Glomerular endothelial cell (primary cell): ENCODE measurements at regions not wholly inside any gene's neighbourhood (a gene's known extent, or its start where the extent isn't known, plus 50 kb on each side); places are given as distances from the start of the nearest gene placed in this dataset.

Experiments used
- DNase-seq: peaks from one replicate; pipeline ENCODE4 v3.0.0-alpha.2; 2011; ENCODE audit warnings: low read depth, low spot score; ENCODE audit errors: extremely low read depth

DNA sequence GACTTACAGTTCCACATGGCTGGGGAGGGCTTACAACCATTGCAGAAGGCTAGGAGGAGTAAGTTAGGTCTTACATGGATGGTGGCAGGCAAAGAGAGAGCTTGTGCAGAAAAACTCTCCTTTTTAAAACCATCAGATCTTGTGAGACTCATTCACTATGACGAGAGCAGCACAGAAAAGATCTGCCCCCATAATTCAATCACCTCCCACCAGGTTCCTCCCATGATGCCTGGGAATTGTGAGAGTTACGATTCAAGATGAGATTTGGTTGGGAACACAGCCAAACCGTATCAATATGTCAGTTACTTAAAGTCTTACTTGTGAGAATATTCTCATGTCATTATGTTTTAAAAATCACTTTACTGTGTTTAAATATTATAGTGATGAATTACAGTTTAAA is 481.9 kb downstream of the ARL4A start:
- no peak for DNase-seq

DNA sequence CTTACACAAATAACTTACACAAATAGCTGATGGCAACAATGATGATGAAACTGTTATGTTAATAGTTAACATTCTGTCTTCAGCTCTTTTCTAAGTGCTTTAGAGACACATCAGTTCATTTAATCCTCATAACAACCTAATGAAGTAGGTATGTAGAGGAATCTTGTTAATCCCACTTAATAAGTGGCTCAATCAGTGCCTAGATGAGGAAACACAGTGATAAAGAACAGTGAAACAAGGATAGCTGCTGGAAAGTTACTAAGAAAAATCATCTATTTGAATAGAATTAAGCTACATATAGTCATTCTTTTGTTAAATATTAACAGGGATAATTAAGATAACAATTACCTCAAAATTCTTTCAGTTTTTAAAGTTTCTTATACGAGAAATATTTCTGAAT is 487.6 kb downstream of the ARL4A start:
- DNase-seq, result no peak

DNA sequence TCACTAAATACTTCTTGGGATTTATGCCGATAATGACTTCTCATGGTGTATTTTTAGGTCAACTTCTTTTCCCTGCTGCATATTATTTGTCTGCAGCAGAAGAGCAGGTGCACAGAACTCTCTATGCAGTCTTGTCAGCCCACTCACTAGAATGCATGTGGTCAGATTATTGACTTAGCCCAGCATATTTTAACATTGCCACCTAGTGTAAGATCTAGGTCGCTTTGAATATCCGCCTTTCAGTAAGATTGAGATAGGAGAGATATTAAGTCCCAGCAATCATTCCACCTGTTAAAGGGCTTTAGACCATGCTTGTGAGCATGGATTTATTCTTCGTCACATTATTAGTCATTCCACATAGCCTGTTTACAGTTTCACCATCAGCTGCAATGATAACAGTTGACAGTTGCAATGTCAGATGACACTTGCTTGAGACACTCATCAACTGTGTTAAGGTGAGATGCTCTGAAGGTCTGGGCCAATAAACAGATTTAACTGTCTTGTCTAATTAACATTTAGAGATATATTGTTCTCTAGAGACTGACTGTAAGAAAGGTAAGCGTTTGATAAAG is 491.7 kb downstream of the ARL4A start:
- no peak for DNase-seq

DNA sequence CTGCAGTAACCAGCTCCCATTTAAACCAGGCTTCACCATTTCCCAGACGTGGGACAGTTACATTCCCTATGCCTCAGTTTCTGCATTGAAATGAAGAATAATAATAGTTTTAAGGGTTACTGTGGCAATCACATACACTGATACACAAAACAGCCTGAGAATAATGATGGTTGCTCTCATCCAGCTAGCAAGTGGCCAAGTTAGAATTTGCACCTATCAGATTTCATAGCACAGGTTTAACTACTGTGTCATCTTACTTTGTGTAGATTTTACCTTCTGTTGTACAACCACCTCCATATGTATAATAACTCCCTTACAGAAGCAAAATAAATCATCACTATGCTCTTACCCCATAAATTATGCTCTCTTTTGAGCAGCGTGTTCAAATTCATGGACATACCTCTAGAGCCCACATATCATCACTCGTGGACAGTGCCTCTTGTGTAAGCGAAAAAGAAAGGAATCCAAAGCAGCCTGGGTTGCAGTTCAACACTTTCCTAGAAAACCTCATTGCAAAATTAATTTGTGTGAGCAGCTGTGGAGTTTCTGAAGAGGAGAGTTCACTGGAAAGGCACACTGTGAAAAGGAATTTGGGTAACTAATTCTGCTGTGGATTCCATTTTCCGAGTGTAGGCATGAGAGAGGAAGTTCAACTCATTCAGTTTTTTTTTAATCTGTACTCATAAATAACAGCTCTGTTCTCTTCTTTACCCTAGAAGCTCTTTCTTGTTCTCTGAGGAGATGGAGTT is 492.5 kb downstream of the ARL4A start:
- DNase-seq, result no peak

DNA sequence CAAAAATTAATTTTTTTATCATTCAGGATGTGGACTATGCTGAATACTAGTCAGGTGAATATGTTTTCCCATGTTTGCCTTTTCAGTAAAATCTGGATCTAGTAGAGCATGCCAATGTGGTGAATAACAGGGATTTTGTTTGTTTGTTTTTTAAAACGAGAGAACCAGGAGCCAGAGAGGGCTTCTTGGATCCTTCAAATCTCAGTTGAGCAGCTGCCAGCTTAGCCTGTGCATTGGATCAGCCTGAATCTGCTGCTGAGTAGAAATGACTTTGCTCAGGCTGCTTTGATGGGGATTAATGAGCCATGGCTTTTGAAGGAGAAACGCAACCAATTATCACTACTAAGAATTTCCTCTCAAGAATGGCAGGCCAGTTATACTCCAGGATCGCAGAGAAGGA is 493.8 kb downstream of the ARL4A start:
- DNase-seq, result no peak

DNA sequence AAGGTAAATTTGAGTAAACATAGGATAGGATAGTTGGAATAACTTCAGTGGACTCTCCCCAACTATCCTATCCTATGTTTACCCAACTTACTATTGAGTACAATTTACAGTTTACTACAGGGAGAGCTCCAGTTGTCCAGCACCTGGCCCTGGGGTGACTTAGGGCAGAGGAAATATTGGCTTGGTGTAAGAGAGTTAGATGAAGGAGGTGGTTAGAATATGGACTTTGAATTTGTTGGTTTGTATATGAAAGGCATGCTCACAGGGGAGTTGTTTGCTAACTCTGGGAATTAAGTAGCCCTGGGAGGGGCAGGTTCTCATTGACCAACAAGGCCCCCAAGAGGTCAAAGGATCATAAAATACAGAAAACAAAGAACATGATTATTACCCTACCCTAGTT is 497.7 kb downstream of the ARL4A start:
- no peak for DNase-seq

DNA sequence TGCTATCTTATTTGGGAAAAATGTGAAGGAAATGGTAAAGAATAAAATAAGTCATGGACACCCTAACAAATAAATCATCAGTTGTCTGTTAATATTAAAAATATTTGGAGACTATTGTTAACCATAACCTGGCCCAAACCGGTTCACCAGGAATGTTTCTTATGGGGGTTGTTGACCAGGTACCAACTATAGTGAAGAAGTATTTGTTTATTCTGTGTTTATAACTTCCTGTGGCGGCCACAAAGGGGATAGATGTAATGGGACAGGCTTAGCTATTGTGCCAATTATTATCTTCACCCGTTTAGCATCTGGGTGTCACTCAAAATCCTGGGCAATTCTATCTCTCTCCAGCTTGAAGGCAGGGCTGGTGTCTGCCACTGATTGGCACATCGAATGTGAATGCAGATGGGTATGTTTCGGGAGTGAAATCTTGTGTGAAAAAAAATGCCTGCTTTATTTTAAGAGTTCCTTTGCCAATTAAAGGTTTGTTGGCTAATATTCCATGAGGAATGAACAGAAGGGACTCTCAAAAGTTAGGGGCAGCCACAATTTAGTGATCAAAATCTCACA is 500.9 kb downstream of the ARL4A start:
- no peak for DNase-seq

DNA sequence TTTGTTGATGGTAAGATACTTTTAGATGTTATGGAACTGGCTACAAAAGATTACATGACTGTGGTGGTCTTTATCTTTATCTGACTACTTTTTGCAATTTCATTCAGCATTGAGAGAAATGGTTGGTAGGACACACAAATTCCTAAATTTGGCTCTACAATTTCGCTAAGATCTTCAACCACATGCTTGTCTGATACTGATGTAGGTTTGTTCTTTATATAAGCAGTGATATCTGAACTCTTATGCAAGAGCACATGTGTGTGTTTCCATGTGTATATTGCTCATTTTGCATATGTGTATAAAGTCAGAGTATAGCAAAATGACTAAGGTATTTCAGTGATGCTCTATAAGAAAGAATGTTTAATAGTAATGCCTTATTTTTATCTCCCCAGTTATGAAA is 501.5 kb downstream of the ARL4A start:
- no peak for DNase-seq

DNA sequence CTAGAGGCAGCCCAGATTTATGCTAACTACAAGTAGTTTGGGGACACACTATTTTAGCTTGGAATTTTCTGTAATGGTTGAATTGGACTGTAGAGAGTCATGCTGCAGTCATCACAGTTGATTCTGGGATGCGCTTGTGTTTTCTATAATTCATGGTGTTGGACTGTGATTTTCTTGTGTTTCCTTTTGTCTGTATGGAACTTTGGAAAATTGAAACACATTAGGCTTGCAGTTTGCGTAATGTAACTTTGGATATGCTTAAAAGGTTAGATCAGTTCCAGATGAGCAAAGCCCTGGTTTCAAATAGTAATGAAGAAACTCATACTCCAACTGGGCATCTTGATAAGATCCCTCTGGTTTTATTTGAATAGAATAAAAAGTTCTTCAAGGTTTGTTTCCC is 502.2 kb downstream of the ARL4A start:
- DNase-seq, result no peak

DNA sequence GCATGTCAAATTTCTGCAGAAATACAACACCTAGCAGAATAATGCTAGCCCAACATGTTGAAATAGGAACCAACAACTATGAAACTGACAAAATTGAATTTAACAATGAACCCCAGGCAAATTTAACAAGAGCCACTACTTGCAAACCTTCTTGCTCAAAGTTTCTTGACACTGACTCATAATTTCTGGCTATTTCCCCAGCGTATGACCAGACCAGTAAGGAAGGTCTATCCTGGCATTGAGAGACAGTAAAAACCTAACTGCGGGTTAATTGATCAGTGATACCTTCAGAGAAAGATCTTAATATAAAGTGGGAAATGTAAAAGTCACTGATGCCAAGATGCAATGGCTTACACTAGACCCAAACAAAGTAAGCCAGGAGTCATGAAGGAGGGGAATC is 510.1 kb downstream of the ARL4A start:
- no peak for DNase-seq

DNA sequence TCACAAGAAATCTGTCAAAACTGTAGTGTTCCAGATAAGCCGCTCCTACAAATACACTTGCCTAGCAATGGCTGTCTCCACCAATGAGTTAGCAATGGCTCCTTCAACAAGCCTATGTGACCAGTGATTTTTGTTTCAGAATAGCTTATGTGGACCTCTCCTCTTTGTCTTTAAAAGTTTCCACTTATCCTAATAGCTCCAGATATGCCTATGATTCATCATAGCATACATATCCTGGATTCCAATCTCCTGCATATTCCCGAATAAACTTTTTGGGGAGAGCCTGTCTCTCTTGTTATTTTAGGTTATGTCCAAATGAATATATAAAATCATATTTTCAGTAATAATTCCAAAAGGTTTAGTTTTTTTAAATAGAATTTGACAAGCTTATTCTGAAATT is 510.6 kb downstream of the ARL4A start:
- DNase-seq, result no peak

DNA sequence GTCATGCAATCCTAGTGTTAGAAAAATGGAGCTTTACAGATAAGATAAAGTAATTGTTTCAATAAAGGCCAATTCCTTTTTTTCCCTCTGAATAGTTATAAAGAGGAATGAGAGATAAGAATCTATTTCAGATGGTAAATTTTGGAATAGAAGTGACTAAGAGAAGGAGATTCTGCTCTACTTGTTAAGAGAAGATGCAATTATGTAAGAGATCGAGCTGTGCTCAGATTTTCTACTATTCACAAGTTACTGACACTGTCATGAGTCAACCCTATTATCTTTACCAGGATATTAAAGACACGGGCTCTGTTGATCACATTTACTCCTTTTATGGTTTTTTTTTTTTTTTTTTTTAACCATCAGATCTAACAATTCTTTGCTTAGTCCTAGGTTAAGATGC is 511.3 kb downstream of the ARL4A start:
- no peak for DNase-seq

DNA sequence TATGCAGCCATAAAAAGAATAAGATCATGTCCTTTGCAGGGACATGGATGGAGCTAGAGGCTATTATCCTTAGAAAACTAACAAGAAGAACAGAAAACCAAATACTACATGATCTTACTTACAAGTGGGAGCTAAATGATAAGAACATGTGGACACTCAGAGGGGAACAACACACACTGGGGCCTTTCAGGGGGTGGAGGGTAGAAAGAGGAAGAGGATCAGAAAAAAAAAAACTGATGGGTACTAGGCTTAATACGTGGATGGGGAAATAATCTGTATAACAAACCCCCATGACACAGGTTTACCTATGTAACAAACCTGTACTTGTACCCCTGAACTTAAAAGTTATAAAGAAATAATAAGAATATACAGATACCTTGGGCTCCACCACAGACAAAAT is 514.2 kb downstream of the ARL4A start:
- no peak for DNase-seq

DNA sequence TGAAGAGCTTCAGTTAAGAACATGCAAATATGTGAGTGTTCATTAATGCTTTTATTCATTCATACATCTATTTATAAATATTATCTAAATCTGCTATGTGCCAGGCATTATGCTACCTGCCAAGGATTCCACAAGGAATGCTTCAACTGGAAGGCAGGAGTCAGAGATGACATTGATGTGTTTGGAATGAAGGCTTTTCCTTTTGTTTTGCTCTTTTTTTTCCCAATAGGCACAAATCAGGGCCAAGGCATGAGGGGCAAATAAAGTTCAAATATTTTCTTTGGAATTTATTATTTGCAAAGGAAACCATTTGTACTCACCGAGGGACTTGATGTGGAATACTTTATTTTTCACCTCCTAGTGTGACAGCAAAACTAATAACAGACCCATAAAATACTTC is 530.3 kb downstream of the ARL4A start:
- no peak for DNase-seq

DNA sequence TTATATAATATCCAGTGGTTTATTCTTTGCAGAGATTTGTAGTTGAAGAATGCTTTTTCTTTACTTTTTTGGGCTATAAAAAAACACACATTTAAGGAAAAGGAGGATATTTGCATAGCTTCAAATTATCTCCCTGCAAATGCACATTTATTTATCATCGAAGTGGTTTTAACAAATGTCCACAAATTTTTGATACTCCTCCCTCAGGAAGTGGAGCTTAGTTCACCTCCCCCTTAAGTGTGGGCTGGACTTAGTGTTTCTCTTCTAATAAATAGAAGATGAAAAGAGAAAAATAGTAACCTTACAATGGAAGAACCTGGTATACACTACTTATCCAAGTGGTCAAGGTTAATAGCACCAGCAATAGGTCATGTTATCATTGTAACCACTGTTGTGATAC is 537.6 kb downstream of the ARL4A start:
- no peak for DNase-seq

DNA sequence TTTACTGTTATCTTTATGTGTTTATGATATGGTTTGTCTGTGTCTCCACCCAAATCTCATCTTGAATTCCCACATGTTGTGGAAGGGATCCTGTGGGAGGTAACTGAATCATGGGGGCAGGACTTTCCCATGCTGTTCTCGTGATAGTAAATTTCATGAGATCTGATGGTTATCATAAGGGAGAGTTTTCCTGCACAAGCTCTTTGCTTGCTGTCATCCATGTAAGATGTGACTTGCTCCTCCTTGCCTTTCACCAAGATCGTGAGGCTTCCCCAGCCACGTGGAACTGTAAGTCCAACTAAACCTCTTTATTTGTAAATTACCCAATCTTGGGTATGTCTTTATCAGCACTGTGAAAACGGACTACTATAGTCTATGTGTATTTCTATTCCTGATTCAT is 539.0 kb downstream of the ARL4A start:
- no peak for DNase-seq

DNA sequence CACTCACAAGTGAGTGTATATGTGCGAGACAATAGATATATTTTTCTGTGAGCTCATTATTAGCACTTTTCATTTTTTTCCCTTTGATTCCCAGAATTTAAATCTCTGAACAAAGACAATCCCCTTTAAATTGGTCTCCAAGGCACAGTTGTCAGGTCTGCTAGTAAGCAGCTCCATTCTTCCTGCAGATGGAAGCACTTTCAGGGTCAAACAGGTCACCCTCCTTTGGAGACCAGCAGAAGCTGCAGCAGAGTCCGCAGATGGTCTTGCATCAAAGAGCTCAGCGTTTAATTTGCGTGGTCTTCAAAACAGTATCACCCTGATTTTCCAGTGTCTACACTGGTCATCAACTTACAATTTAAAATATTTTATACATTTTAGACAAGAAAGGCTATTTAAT is 543.8 kb downstream of the ARL4A start:
- no peak for DNase-seq

DNA sequence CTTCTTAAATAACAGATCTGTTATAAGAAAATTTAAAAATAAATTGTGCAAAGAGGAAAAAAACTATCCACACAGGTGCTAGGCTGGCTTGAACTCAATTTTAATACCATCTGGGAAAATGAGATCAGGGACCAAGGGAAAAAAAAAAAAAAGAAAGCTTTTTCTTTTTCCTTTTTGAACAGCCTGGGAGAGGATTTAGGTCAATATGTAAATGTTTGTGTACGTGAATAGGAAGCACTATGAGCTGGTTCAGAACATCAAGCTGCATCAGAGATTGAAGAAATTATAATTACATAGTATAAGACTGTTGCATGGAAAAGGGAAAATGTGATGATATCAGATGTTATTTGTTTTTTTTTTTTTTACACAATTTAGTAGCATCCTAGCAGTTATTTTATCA is 548.0 kb downstream of the ARL4A start:
- no peak for DNase-seq

DNA sequence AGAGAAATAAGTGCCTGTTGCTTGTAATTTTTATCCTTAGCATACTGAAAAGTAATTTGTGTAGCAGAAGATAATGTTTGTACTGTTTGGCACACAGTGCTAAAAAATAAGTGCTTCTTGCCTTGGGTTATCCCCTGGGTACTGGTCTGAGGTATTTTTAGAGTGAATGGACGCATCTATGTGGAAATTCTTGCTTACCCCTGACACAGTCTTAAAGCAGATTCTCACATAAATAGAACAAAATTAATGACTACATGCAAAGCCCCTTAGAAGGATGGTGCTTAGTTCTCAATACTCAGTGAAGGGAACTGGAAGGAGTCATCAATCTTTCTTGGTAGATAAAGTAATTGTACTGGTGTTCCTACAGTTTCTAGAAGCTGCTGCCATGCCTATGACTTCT is 548.6 kb downstream of the ARL4A start:
- no peak for DNase-seq

DNA sequence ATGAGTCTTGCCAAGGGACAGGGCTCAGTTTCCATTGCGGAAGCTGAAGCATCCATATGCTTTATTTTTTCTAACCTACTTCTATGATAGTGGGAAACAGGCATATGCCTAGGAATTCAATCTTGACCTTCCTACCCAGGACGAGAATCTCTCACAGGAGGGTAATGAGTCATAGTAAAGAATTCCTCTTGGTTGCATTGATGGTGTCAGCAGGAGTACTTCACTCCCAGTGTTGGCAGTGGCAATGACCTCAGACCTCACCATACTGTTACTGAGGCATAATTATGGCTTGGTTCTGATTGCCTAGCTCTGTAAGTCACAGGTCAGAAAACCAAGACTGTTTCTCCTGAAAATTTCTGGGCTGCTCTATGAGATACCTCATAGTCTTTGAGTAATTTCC is 552.9 kb downstream of the ARL4A start:
- DNase-seq, result no peak

DNA sequence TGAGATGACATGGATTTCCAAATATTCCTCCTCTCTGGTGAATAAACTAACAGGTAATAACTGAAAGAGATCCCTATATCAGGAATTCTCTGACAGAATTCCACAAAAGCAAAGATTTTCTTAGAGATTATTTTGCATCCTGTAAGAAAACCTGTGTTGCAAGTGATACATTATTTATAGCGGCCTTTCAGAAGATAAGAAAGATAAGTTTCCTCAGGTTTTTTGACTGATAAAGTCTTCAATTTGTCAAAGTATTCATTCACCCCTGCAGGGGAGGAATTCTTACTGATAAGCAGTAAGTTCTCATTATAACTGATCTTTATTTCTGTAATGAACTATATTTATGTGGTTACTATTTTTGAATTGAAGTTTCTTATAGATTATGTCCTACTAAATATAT is 554.0 kb downstream of the ARL4A start:
- no peak for DNase-seq

DNA sequence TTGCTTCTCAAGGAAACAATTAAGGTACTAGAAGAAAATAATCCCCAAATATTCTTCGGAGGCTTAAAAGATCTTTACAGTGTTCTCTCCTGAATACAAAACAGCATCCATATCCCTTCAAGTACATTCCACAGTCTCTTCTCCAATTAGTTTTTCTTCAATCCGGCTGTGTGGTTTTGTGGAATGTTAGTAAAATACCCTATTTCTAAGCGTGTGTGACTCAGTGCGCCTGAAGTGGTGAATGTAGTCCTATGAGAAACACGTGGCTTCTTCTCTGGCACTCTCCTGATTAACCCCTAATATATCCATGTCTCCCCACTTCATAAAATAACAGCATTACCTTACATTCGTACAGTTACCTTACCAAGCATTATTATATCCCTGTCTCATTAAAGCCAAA is 570.2 kb downstream of the ARL4A start:
- DNase-seq, result no peak

DNA sequence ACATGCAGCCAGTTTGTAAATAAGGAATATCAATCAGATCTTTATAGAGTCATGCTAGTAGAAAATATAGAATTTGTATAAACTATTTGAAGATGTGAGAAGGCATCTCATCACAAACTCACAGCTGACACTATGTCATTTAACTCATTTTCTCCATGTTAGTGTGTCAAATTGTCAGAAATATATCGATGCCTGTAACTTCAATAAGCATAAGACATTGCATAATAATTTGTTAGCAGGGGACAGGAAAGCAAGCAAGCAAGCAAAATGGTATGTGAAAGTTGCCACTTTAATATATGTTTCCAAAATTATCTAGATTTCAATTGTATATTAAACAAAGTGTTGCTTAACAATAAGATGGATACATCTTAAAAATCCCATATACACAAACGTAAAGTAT is 571.0 kb downstream of the ARL4A start:
- DNase-seq, result no peak
